CD4-positive, alpha-beta T cell treated with Interleukin-4 for 1 hour (primary cell): ENCODE measurements at regions not wholly inside any gene's neighbourhood (a gene's known extent, or its start where the extent isn't known, plus 50 kb on each side); places are given as distances from the start of the nearest gene placed in this dataset.
A peak's percentile ranks its signal among the peaks of the same experiment; 100 is the strongest.

ENCODE experiments used
- DNase-seq, 2 donors: peaks; one replicate each; pipeline ENCODE4 v3.0.0-alpha.2; 2020 to 2022

DNA sequence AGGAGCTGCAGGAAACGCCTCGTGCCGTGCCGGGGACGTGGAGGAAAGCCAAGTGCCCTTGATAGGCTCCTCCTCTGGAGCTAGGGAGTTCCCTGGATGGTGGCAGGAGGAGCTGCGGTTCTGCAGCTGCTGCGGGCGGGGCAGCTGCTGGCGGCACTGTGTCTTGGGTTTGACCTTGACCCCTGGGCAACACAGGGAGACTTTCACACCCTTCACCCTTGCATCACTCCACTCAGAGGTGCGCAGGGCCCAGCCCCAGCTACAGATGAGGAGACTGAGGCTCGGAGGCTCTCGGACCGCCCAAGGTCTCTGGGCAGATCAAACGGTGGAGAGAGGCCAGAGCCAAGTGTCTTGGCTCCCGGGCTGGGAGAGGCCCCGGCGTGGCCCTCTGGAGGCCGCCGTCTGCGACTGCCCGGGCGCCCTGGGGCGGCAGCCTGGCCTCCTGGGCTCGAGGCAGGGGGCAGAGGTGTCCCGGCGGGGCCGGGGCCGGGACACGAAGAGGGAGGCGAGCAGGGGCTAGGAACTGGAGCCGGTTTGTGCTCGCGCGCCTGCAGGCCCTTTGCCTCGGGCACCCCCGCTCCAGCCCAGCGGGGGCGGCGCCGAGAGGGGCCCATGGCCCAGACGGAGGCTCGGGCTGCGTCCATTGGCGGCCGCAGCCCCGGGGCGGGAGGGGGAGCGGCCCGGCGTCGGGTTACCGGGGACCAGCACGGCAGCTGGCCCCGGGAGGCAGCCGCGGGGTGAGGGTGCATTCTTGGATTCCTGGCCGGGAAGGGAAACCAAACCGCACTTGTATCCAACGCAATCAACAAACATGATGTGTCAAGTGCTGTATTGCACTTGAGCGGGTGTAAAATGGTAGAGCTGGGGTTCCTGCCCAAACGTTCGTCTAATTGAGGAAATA is 129.6 kb upstream of the SLC1A4 start:
- peak; percentile 29 to 69 for DNase-seq

DNA sequence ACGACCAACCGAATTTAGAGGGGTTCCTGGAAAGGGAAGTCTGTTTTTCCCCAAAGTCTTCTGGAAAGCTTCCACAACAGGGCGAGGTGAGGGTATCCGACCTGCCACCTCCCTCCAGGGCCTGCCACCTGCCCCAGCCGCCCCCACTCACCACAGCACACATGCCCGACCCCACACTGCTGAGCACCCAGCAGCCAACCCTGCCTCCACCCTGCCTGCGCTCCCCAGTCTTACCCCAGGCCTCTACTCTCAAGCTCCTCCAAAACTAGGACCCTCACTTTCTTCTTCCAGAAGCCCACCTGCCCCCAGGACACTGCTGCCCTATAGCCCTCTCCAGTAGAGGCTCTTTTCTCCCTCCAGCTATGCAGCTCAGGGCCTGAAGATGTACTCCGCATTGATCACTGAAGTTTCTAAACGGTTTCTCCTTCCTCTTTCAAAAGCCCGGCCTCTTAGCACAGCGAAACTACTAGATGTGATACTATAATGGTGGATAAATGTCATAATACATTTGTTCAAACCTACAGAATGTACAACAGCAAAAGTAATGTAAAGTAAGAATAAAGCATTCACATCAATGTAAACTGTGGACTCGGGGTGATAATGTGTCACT is 128.8 kb upstream of the SLC1A4 start:
- DNase-seq = peak in 1 of 2 donors; percentile 35

DNA sequence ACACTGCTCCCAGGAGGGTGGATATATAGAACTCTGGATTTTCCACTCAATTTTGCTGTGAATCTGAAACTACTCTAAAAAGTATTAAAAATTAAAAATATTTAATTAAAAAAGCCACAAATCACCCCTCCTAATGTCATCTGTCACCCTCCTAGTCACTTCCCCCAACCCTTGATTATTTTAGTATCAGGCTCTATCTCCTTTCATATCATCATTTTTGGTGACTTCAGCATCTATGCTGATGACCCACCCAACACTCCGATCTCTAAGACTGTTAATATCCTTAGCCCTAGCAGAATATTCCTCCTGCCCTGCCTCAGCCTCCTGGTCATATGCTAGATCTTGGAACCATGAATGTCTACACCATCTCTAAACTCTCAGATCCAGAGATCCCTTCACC is 128.3 kb upstream of the SLC1A4 start:
- no peak for DNase-seq

DNA sequence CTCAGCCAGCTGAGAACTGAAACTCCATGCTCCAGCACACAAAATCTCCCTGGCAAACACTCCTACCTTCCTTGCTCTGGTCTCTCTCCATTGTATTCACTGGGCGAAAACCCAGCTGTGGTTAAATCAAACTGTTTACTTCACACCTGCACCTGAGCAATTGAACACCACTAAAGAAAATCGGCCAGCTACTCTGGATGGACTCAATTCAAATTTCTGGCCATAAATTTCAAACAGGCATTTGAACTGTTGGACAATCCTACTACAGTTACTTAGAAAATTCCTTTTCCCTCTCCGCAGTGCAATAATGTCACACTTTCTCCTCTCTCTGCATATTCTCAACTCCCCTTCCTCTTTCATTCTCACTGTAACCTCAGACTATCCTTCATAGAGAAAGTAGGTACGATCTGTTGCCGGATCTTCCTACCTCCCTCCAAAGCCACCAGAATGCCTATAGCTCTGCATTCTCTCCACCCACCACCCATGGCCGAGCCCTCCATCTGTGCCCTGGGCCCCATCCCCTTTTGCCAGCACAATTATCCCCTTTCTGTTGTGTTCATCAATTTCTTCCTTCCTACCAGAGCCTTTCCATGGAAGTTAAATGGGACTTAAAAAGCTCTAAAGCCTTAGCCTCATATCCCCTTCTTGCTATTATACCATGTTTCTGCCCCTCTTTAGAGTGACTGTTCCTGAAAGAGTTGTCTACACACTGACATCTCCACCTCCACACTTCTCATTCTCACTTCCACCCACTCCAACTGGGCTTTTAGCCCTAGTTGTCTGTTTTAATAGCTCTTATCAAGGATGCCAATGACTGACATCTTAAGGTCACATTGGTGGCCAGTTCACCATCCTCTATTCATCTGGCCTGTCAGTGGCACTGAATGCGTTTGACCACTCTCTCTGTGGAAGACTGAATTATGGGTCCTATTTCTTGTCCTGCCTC is 127.5 kb upstream of the SLC1A4 start:
- no peak for DNase-seq

DNA sequence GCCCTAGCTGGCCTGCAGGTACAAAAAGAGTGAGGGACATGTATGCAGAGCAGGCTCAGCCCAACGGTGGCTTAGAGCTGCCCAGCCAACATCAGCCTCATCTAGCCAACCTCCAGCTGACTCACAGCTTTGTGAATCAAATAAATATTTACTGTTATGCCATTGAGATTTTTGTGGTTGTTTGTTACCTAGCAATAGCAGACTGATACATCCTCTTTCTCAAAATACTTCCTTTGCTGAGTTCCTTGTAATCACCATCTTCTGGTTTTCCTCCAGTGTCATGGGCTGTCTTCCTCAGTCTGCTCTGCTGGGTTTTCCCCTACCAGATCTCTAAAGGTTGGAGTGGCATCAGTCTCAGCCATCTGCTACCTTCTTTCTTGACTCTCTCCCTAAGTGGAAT is 126.6 kb upstream of the SLC1A4 start:
- peak; percentile 32 to 77 for DNase-seq

DNA sequence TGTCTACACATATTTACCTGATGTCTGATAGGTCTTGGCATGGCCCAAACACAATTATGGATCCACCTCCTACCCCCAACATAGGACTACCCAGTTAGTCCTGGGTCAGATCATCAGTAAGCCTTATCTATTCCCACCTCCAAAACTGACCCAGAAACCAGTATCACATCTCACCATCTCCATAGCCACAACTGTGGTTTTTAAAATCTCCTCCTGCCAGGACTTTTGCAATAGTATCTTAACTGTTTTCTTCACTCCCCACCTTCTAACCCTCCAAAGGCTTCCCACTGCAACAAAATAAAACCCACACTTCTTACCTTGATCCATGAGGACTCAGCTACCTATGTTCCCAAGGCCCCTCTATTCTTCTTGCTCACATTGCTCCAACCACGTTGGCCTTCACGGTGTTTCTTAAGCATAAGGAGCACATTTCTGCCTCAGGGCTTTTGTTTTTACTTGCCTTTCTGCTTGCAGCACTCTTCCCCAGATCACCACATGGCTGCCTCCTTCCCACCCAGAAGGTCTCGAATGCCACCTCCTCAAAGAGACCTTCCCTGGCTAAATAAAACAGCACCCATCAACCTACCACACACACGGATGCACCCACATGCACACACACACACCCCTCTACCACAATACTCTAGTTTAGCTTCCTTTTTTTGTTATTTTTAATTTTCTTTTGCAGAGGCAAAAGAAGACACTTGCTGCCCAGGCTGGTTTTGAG is 125.9 kb upstream of the SLC1A4 start:
- DNase-seq = peak in 1 of 2 donors; percentile 49

DNA sequence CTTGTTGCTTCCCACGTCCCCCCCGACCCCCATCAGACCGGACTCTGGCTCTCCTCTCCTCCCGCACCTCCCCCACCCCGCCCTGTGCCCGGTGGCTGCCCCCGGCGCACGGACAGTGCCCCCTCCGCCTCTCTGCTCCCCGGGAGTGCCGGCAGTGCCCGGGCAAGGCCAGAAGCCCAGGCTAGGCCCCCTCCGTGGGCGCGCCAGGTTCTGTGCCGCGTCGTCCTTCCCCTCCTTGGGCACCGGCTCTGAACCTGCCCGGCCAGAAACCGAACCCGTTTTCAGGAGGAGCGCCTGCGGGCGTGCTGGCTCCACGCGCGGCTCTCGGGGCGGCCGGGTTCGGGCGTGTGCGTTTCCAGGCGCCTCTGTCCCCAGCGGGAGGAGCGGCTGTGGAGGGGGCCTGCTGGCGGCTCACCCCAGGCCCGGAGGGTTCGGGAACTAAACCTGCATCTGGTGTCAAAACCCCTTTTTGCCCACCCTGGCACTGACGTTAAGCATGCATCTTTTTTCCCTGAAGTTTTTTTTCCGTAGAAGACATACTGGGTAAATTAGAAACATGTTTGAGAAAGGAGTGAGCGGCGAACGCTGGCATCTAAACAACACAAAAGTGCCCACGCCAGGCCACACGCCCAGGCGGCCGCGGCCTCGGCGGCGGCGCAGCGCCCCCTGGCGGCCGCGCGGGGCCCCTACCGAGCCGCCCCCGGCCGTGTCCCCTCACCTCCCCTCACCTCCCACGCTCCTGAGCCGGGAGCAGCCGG is 123.9 kb upstream of the SLC1A4 start:
- DNase-seq = peak; percentile 69 to 71

DNA sequence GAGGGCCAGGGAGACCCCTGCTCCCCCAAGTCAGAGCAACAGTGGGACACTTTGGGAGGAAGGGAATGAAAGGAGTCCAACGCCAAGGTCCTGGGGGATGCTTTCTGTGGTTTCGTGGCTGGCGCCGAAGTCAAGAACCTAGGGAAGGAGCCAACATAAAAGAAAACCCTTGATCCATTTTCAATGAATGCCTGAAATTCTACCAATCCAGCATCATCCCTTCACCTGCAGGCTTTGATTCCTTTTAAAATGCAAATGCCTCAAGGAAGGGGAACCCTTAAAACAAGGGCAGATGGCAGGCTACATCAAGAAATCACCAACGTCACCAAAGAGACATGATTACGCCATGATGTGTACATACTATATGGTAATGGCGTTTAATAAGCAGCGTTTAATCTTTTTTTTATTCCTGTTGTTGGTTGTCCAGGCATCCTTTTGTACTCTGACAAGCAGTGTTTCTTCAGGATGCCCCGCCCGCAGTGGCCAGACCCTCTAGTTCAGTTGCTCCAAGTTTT is 123.3 kb upstream of the SLC1A4 start:
- DNase-seq = no peak

DNA sequence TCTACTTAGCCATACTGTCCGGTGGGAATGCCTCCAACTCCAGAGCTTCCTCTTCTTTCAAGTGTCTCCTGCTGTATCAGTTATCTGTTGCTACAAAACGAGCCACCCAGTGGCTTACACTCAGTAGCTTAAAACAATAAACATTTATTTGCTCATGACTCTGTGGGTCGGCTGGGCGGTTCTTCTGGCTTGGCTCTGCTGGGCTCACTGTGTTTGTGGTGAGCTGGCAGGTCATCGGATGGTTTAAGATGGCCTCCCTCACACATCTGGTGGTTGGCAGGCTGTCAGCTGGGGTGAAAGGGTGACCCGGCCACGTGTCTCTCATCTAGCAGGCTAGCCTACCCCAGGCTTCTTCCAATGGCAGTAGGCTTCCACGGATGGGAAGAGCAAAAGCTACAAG is 122.4 kb upstream of the SLC1A4 start:
- DNase-seq = no peak

DNA sequence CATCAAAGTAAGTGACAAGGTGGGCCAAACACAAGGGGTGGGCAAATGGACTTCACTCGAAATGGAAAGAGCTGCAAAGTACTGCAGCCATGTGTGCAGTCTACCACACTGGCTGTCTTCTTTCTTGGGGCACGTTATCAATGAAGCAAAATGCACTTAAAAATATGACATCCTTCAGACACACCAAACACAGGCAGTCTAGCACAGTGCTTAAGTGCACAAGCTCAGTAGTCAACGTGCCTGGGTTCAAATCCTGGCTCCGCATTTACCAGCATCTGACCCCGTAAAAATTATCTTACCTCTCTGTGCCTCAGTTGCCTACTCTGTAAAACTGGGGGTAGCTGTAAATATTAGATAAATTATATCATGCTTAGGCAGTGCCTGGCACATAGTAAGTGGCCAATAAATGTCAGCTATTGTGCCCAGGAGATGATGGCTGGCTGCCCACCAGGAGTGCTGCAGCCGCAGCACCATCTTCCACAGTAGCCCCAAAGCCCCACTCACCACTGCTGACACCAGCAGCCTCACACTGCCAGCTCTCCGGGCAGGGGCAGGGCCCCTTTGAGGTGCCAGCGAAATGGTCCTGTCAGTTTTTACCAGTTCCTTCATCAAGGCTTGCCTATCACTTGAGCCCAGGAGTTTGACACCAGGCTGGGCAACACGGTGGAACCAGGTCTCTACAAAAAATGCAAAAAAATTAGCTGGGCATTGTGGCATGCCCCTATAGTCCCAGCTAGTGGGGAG is 121.8 kb upstream of the SLC1A4 start:
- no peak for DNase-seq

DNA sequence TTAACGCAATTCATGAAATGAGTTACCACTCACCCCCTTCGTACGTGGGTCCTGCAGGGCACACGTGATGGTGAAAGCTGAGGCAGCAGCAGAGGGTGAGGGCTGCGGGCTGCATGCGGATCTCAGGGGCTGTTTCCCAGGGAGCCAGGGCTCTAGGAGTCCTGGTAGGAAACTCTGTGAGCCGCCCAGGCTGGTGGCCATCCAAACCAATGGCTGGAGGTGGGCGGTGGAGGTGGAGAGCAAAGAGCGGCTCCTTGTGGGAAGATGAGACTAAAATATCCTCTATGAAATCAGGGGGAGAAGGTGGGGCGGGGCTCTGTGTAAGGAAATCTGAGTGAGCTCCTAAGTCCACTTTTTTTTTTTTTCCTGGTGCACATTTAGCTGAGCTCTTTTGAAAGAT is 120.1 kb upstream of the SLC1A4 start:
- no peak for DNase-seq

DNA sequence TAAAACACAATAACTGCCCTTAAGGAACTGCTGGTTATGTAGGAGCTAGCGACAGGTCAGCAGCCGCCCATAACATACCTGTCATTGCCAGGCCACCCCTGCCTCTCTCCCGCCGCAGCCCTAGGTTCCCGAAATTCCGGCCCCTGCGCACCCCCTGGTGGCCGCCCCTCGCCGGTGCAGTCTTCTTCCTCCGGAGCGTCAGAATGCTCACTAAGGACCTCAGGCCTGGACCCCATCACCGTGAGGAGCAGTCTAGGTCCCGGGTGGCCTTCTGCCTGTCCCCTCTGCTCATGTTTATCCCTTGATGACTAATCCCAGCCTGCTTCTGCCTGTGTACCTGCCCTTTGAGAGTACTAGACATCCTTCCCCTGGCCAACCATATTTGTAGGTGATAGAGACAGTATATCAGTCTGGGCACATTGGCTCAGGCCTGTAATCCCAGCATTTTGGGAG is 115.7 kb upstream of the SLC1A4 start:
- DNase-seq = peak; percentile 78 to 79

DNA sequence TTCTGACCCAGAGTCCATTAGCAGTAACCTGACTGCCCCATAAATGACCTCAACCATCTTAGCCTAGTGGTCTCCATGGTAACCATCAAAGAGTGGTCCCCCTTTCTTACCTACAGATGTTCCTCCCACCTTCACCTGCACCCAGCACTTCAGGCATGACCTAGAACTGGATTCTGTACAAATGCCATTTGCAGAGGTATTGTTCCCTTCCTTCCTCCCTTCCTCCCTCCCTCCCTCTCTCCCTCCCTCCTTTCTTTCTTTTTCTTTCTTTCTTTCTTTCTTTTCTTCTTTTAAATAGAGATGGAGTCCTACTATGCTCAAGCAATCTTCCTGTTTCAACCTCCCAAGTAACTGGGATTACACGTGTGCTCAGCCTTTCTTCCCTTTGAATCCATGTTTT is 114.6 kb upstream of the SLC1A4 start:
- no peak for DNase-seq

DNA sequence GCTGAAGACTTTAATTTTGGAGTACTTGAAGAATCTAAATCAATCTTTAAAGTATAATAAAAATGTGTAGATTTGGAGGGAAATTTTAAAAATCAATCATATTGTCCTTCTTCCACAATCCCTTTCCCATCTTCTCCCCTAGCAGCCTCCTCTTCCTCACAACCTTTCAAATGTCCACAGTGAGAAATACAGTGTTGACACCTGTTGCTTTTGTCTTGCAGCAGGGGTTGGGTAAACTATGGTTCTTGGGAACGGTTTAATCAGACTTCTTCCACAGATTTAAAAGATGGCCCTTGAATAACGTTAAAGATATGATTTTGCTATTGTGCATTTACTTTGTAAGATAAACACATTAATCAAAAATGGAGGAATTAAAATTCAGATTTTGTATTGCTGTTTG is 113.8 kb upstream of the SLC1A4 start:
- DNase-seq = no peak

DNA sequence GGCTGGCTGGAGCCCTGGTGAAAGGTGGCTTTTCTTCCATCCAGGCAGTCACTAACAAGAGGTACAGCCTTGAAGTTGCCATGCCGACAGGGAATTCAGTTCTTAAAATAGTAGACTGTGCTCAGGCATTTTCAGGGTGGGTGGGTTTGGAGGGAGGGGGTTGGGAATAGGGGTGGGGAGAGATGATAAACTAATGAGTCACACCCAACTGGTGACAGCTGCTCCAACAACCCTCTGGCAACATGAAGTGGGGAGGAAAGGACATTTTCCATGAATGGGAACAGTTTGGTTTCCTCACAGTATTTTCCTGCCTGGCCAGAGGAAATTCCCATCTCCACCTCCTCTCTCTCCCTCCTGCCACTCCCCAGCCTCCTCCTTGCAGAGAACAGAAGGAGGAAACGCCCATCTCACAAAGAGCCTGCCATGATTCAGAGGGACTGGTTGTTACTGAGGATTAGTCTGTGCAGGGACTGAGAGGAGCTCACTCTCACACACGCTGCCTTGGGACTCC is 113.0 kb upstream of the SLC1A4 start:
- no peak for DNase-seq

DNA sequence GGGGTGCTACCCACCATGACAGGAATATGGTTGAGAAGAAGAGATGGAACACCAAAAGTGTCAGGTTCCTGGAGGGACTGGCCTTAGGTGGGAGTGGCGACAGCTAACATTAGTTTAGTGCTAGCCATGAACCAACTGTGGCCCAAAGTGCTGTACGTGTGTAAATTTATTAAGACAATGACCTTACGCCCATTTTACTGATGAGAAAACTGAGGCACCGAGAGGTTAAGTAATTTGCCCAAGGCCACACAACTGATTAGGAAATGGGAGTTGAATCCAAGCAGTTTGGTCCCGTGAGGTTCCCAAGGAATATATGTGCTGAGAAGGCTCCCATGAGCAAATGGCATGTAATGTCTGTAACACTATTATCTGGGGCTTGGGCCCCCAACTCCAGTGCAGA is 109.5 kb upstream of the SLC1A4 start:
- DNase-seq = no peak

DNA sequence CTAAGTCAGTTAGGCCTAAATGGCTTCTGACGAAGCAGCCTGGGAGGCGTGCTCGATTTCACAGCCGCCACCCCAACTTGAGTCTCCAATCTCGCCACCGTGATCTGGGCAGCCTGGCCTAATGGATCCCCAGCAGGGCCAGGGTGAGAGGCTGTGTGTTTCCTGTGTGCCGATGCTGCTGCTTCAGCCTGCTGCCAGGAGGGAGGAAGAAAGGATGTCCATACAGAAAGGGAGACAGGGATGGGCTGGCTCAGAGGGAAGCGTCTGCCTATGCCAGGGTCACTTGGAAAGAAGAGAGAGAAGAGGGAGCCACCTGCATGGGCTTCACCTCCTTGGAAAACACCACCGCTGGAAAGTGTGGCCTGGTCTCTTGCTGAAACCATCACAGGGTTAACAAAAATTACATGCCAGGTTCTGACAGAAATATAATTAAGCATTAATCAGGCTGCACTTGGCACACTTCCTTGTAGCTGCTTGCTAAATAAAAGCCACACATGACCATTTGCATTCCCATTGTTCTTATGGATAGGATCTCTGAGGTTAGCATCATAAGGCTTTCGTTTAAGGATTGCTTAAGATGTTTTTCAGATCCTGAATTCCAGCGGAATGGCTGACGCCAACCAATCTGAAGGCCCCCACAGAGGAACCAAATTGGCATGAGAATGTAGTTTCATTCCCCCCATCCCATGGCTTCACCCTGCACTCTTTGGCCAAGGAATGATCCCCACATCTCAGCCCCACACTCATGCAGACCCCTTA is 108.8 kb upstream of the SLC1A4 start:
- DNase-seq = no peak

DNA sequence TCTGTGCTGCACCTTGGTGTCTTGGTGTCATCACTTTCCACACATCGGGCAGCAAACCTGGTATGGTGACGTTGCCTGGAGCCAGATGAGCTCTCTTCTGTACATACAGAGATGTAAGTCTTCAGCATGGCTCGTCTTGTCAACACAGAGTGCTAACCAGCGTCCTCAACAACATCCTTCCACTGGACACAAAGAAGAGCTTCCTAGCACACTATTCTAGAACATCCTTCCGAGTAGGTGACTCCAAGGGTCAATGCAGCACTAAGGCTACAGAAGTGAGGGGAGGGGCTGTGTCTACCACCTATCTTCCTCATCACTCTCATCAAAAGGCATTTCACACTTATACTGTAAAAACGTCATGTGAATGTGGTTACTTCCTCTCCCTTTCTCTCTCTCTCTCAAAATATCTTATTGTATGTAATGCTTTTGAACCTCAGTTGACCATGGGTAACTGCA is 108.1 kb upstream of the SLC1A4 start:
- no peak for DNase-seq

DNA sequence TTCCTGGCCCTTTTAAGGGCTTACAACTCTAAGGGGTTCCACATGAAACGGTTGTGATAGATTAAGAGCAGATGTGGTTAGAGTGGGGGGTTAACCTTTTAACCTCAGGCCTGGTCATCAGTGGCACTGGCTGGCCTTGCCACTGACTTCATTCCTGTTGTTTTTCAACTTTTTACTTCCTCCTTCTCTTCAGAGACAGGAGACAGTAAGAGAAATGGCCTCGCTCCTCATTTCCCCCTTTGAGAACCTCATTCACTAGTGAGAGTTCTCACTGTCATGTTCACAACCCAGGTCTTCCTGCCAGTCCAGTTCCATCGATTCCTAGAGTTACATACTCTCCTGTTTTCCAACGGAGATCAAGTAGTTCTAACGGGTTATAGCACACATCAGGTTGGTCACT is 101.6 kb upstream of the SLC1A4 start:
- no peak for DNase-seq
